Brain microvascular endothelial cell (primary cell): ENCODE measurements at regions not wholly inside any gene's neighbourhood (a gene's known extent, or its start where the extent isn't known, plus 50 kb on each side); places are given as distances from the start of the nearest gene placed in this dataset.

Experiments used
- DNase-seq: peaks from one replicate; pipeline ENCODE4 v3.0.0-alpha.2; 2020
- H3K27ac ChIP-seq: fragments of 250-450 bp; sonication (Bioruptor Pico); 2 replicates; pipeline ENCODE4 v1.5.1; 2020; ENCODE audit warnings: mild to moderate bottlenecking, moderate library complexity
- H3K27me3 ChIP-seq: fragments of 250-450 bp; sonication (Bioruptor Pico); replicated peaks from 2 replicates; pipeline ENCODE4 v1.5.1; 2020; ENCODE audit warnings: mild to moderate bottlenecking
- H3K36me3 ChIP-seq: fragments of 250-450 bp; sonication (Bioruptor Pico); replicated peaks from 2 replicates; pipeline ENCODE4 v1.5.1; 2020; ENCODE audit warnings: mild to moderate bottlenecking
- H3K4me3 ChIP-seq: 2 replicates; pipeline ENCODE4 v1.5.1; 2011; ENCODE audit warnings: low read depth, mild to moderate bottlenecking, control low read depth, low read length, moderate library complexity
- CTCF ChIP-seq: IDR thresholded peaks from 2 replicates; pipeline ENCODE4 v1.5.1; 2011; ENCODE audit warnings: low read depth, mild to moderate bottlenecking, moderate library complexity, low read length, control low read depth, inconsistent platforms; ENCODE audit errors: missing control alignments
- in situ Hi-C: cut with HindIII; loops from 2 replicates; pipeline ENCODE4 v1.10.0; 2017; ENCODE audit warnings: low sequenced_read_pairs, low pct_ligation_motif_present

- no peak for DNase-seq
- Histone ChIP-seq H3K36me3 (no peaks in the 10 kb centered on the region), H3K27ac (no peak overlapping the region), H3K4me3 (no peak overlapping the region), H3K27me3 (no peaks in the 10 kb centered on the region)
- in situ Hi-C loops = no loop called here
- TF ChIP-seq CTCF = no peak
These were observed 297.9 kb upstream of the MMADHC start for GRCh38 chr2:149885468-149885867.

- Histone ChIP-seq H3K27ac (no peak overlapping the region), H3K27me3 (no peaks in the 10 kb centered on the region), H3K36me3 (no peaks in the 10 kb centered on the region), H3K4me3 (no peak overlapping the region)
- DNase-seq = no peak
- no peak for TF ChIP-seq CTCF
- in situ Hi-C loops = no loop called here
These were observed 297.3 kb upstream of the MMADHC start for GRCh38 chr2:149884871-149885270.

GRCh38 chr2:149877913-149878312 lies 290.3 kb upstream of the MMADHC start:
- in situ Hi-C loops = no loop called here
- no peaks in the 10 kb centered on the region for H3K27me3 ChIP-seq
- DNase-seq = no peak
- H3K36me3 ChIP-seq = no peaks in the 10 kb centered on the region
- H3K27ac ChIP-seq = no peak overlapping the region
- no peak for TF ChIP-seq CTCF
- no peak overlapping the region for H3K4me3 ChIP-seq

- no peak overlapping the region for H3K27ac ChIP-seq
- H3K36me3 ChIP-seq = no peaks in the 10 kb centered on the region
- H3K4me3 ChIP-seq = no peak overlapping the region
- no peak for DNase-seq
- TF ChIP-seq CTCF = no peak
- in situ Hi-C loops = no loop called here
- H3K27me3 ChIP-seq = no peaks in the 10 kb centered on the region
These were observed 289.5 kb upstream of the MMADHC start for GRCh38 chr2:149877074-149877473.

- no peak overlapping the region for H3K27ac ChIP-seq
- no peak overlapping the region for H3K4me3 ChIP-seq
- in situ Hi-C loops = no loop called here
- TF ChIP-seq CTCF = no peak
- no peaks in the 10 kb centered on the region for H3K27me3 ChIP-seq
- no peaks in the 10 kb centered on the region for H3K36me3 ChIP-seq
- DNase-seq = no peak
These were observed 286.4 kb upstream of the MMADHC start for GRCh38 chr2:149873936-149874335.

- H3K27ac ChIP-seq = no peak overlapping the region
- DNase-seq = no peak
- no peak overlapping the region for H3K4me3 ChIP-seq
- no peaks in the 10 kb centered on the region for H3K36me3 ChIP-seq
- H3K27me3 ChIP-seq = no peaks in the 10 kb centered on the region
- in situ Hi-C loops = no loop called here
- no peak for TF ChIP-seq CTCF
These were observed 285.1 kb upstream of the MMADHC start for GRCh38 chr2:149872638-149873150.
